NCI-H1930 (cell line): ENCODE measurements at regions not wholly inside any gene's neighbourhood (a gene's known extent, or its start where the extent isn't known, plus 50 kb on each side); places are given as distances from the start of the nearest gene placed in this dataset.
"Not testable (repeated sequence)": the region's sequence is repeated elsewhere in the genome, so short reads cannot be mapped to it uniquely, and the experiment has no call there.

Experiments used
- DNase-seq, 2 experiments: peaks; one replicate each; lab custom pipeline; 2025; lab: John Stamatoyannopoulos, UW

DNA sequence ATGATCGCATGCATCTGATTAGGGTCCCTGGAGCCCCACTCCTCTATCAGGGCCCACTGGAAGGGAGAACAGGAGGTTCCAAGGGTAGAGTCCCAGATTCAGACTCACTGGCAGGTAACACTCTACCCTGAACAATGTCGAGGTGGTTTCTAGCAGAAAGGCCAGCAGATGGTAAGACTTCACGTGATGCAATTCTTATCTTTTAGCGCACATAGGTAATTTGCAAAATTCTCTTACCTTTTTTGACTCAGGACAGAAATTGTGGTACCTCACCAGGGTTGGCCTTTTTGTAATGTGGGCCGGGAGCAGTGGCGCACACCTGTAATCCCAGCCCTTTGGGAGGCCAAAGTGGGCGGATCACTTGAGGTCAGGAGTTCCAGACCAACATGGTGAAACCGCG is 228.1 kb upstream of the JARID2 start:
- no peak for DNase-seq

DNA sequence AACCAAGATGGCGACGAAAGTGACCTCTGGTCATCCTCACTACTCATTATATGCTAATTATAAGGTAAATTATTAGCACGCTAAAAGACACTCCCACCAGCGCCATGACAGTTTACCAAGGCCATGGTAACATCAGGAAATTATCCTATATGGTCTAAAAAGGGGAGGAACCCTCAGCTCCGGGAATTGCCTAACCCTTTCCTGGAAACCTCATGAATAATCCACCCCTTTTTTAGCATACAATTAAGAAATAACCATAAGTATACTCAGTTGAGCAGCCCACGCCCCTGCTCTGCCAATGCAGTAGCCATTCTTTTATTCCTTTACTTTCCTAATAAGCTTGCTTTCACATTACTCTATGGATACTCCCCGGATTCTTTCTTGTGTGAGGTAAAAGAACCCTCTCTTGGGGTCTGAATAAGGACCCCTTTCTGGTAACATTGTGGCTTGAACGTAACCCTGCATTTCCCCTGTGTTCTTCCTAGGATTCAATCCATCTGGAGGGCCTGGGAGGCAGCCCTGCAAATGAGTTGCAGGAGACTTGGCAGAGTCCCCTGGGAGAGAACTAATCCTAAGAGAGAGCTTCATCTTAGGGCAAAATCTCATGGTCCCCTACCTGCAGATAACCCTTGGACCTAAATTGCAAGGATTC is 225.6 kb upstream of the JARID2 start:
- no peak for DNase-seq

DNA sequence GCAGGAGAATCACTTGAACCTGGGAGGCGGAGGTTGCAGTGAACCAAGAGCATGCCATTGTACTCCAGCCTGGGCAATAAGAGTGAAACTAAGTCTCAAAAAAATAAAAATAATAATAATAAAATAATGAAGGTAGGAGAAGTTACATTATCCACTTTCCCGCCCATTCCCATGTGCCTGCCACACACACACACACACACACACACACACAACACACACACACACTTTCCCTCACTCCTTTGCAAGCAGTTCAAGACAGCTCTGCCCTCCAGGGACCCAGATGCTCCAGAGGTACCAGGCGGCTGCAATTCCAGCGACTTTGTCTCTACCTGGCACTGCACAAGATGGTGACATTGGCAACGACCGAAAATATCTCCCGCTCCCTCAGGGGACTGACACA is 224.8 kb upstream of the JARID2 start:
- no peak for DNase-seq

DNA sequence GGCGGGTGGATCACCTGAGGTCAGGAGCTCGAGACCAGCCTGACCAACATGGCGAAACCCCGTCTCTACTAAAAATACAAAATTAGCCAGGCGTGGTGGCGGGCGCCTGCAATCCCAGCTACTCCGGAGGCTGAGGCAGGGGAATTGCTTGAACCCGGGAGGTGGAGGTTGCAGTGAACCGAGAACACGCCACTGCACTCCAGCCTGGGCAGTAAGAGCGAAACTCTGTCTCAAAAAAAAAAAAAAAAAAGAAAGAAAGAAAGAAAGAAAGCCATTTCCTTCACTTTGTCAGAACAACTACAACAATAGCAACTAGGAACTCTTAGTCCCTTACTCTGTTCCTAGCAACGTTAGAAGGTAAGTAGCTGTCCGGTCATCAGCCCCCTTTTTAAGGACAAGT is 222.9 kb upstream of the JARID2 start:
- DNase-seq = not testable (repeated sequence)

DNA sequence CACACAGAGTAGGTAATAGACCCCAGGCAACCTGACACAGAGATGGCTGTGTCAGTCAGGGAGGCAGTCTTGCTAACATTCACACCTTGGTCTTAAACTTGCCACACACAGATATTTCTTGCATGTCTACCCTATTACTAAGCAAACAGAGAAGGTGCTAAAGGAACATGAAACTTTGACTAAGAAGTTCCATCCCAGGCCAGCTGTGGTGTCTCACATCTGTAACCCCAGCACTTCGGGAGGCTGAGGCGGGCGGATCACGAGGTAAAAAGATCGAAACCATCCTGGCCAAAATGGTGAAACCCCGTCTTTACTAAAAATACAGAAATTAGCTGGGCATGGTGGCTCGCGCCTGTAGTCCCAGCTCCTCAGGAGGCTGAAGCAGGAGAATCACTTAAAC is 222.4 kb upstream of the JARID2 start:
- DNase-seq = no peak

DNA sequence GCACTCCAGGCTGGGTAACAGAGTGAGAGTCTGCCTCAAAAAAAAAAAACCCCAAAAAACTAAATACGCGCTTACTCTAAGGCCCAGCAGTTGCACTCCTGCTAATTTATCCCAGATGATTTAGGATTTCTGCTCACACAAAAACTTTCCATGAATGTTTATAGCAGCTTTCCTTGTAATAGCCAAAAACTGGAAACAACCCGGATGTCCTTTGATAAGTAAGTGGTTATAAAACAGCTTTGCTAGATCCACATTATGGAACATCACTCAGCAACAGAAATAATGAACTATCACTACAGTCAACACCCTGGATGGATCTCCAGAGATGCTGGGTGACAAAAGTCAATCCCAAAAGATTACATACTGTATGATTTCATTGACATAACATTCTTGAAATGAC is 220.4 kb upstream of the JARID2 start:
- no peak for DNase-seq

DNA sequence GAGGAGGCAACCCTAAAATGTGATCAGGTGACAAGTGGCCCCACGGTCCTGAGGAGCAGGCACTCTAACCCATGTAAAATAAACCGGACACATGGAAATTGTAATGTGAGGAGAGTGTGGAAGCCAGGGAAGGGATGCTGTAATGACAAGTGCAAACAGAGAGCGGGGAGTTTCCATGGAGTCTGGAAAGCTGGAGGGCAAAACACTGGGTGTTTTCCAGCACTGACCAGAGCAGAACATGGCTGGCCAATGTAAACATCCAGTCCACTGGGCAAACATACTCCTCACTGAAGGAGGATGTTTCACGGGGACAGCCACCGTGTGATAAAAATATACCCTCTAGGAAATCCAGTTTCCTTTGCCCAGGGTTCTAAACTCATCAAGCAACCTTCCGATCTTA is 219.0 kb upstream of the JARID2 start:
- peak in 1 of 2 experiments; percentile 22 for DNase-seq

DNA sequence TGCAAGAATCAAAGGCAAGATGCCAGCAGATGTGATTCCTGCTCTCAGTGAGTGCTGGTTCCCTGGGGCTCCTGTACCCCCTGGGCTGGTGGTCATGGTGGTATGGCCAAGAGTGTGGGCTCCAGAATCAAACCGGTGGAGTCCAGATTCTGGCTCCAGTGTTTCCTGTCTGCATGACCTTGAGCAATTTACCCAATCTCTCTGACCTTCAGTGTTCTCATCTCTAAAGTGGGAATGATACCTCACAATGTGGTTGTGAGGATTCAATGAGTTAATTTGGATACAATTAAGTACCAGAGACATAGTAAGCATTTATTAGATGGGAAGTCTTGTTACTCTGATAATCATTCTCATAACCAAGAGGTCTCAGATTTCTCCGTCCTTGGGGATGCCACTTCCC is 218.4 kb upstream of the JARID2 start:
- DNase-seq = no peak

DNA sequence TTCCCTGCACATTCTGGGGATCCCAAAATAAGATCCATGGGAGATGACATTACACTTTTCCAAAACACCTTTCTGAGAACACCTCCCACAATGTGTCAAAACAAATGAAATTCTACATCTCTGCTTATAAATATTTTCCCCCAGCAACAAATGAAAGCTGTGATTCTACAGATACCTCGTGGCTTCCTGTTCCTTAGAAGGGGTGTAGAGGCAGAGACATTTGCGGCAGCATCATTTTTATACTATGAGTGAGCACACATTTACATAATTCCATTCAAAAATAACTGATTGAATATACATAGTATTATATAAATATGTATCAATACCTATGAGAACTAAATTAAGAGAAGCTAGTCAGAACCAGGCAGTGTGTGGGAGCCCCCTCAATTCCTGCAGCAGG is 213.9 kb upstream of the JARID2 start:
- no peak for DNase-seq

DNA sequence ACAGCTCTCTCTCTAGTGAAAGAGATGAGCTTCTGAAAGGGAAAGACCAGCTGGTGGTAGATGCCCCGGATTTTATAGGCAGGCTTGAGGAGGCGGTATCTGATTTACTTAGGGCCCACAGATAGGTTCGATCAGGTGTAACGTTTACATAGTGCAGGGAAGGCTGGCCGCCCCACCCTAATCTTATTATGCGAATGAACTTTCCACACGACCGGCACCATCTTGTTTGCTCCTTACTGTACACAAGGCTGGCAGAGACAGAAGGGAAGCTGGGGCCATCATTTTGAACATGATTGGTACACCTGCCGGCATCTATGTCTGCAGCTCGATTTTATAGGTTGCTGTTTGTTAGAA is 212.0 kb upstream of the JARID2 start:
- DNase-seq = no peak

DNA sequence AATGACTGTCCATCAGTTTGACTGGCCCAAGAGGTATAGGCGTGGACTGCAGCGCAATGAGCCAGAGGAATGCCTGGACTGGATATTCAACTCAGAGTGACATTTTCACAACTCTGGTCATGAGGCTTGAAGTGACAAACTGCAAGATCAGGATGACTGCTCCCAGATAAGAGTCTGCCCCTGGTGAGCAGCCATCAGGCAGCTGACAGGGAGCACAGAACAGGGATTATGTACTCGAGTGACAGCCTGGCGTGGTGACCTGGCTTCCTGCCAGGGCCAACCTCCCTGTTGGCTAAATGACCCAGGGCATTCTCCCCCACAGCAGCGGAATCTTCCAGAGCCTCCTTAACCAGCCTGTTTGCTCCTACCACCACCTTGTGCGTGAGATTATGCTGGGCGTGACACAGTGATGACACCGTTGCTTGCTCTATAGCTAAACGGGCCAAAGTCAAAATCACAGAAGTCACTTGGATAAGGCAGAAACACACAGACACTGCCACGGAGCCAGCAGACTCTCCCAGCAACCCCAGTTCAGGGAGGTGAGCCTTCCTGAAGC is 209.1 kb upstream of the JARID2 start:
- no peak for DNase-seq

DNA sequence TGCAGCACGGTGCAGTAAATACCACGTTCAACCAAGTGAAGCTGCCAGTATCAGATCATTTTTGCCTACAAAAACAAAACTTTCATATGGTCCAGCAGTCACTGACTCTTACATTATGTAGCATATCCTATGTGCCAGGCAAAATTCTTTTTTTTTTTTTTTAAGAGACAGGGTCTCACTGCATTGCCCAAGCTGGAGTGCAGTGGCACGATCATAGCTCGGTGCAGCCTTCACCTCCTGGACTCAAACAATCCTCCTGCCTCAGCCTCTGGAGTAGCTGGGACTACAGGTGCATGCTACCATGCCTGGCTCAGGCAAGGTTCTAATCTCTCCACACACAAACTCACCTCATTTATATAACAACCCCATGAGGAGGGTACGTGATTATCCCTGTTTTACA is 208.6 kb upstream of the JARID2 start:
- DNase-seq = no peak

DNA sequence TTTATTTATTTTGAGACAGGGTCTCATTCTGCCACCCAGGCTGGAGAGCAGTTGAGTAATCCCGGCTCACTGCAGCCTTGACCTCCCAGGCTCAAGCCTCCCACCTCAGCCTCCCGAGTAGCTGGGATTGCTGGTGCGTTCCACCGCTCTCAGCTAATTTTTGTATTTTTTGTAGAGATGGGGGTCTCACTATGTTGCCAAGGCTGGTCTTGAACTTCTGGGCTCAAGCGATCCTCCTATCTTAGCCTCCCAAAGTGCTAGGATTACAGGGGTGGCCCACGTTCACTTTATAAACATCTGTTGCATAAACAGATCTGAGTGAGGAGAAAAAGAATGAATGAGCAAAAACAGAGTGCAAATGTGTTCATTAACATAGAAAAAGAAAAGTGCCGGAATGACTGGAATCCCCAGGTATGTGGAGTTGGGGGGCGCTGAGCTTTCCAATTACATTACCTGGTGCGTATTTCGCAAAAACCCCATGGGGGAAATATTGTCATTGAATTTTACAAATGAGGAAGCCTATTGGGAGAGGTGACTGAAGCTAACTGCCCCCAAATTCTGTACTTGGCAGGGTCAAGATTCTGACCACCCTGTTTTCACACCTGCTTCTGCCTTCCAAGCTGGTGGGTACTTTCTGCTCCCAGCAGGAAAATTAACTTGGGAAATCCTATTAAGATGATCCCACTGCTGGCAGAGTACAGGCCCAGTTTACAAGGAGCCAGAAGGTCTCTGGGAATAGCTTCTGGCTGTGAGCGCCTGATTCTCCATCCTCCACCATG is 207.7 kb upstream of the JARID2 start:
- DNase-seq = no peak

DNA sequence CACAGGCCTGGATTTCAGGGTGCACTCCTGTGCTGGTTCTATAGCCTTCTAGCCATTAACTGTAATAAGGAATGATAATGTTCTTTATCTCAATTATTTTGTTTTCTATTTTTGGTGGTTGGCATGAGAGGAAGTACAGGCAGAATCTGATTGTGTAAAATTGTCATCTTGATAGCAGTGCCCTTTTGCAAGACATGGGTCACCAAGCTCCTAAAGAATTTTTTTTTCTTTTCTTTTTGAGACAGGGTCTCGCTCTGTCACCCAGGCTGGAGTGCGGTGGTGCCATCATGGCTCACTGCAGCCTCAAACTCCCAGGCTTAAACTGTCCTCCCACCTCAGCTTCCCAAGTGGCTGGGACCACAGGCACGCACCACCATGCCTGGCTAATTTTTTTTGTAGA is 206.7 kb upstream of the JARID2 start:
- DNase-seq = no peak

DNA sequence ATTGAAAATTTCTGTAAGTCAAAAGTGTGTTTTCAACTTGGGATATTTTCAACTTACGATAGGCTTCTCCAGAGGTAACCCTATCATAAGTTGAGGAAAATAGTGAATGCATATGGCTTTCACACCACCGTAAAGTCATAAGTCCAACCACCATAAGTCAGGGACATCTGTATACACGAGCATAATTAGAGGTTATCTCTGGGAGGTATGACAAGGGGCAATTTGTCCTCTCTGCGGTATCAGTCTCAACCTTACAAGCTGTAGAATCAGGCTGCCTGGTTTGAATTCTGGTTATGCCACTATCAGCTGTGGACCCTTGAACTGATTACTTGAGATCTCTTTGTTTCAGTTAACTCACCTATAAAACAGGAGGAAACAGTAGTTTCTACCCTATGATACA is 202.9 kb upstream of the JARID2 start:
- no peak for DNase-seq

DNA sequence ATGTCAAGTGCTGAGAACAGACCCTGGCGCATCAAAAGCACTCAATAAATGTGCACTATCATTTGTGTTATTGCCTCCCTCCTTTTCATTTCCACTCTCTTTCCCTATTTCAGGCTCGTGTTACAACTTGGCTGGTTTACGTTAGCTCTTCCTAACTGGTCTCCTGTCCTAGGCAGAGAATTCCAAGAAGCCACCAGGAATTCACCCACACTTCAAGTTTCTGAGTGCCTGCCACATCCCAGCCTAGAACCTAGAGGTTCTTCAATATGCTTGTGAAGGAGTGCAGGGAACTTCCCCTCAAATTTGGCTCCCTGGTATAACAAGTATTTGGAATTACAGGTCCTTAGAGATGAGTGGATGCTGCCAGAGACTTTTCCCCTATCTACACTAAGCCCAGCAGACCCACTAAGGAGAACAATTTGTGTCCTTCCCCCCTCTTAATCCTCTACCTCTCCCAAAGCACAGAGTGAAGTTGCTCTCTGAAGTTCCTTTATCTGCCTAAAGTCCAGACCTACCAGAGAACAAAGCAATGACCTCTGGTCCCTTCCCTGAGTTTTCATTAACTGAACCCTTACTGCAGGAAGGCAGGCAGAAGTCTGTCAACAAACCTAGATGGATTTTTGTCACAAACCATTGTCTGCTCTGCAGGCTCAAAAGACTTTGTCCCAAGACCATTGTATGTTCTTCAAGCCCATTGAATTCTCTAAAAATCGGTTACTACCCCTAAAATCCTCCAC is 201.6 kb upstream of the JARID2 start:
- DNase-seq = no peak

DNA sequence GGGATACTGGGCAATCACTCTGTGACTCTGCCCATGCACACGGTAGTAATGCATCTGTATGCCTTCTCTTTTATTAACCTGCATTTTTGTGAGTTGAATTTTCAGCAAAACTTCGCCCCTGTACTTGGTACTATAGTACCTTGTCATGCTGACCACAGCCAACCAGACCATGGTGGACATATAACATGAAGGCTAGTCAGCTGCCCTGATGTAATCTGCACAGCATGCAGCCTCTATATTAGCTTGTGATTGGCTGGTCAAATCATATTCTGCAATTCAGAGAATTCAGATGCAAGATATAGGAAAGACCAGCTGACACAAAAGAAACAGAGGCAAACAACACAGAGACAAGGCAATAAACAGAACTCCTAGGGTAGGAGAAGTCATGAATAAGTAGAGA is 200.9 kb upstream of the JARID2 start:
- DNase-seq = no peak

DNA sequence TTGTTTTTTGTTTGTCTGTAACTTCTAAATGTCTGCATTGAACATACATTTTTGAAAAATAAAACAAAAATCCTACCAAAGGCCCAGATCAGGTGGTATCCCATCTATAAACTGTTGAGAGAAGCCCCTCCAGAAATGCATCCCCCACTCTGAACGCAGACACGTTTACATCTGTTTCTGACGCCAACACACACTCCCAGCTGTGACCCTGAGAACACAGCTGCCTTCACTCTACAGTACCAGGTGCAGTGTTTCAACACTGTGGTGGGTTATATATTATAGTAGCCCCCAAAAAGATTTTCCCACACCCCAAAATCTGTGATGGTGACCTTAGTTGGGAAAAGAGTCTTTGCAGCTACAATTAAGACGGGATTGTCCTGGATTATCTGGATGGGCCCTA is 199.1 kb upstream of the JARID2 start:
- DNase-seq = no peak

DNA sequence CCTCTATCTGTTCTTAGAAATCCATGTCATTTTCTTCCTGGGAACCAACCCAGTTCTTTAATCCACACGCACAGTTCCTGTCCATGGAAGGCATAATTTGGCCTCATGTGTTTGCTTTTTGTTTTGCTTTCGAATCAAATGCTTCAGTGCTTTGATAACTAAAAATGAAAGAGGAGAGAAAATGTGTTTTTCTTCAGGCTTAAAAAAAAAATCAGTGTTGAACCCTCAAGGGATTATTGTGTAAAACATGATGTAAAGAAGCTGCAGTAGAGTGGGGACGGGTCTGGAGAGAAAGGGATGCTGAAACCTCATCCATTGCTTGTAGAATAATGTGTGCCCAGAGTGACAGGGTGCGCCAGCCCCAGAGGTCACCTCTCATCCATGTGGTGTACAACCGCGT is 197.5 kb upstream of the JARID2 start:
- no peak for DNase-seq

DNA sequence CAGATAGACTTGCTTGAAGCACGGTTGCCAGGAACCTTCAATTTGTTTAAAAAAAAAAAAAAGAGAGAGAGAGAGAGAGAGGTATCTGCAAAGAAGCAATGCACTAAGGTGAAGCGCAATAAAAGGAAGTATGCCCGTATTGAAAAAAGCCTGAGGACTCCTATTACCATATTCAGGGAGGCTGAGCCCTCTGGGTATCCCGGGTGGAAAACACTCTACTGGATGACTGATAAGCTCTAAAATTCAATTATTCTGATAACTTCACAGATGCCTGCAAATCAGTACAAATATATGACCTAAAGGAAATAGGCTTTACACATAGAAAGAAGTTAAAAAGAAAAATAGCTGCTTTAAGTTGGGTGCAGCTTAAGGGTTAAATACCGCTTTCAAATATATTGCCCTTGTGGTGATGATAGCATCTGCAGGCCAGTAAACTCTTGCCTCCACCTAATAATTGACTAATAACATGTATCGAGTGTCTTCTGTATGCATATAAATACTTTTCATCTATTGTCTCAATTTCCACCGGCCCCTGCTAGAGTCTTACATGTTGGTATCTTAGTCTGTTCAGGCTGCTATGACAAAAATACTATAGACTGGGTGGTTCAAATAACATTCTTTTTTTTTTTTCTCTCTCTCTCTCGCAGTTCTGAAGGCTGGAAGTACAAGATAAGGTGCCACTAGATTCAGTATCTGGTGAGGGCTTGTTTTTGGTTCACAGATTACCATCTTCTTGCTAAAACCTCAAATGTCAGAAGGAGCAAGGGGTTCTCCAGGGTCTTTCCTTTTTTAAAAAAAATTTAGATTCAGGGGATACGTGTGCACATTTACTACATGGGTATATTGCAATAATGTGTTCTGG is 187.4 kb upstream of the JARID2 start:
- no peak for DNase-seq

DNA sequence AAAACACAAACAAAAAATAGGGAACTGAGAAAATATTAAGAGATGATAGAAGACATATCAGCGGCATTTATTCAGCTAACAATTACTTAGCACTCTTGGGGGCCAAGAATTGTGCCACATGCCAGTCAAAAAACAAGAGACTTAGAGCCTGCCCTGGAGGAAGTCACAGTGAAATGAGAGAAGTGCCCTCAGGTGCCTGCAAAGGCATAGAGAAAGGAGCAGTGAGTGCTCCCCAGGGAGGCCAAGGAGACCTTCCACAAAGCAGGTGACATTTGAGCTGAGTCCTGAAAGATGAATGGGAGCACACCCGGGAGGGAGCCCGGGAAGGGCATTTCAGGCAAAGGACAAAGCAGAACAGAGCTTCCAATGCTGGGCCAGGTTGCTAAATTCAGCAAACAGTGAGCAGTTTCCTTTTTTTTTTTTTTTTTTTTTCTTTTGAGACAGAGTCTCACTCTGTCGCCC is 184.7 kb upstream of the JARID2 start:
- DNase-seq = no peak
